ENCODE measurements at regions not wholly inside any gene's neighbourhood (a gene's known extent, or its start where the extent isn't known, plus 50 kb on each side); places are given as distances from the start of the nearest gene placed in this dataset.

DNA sequence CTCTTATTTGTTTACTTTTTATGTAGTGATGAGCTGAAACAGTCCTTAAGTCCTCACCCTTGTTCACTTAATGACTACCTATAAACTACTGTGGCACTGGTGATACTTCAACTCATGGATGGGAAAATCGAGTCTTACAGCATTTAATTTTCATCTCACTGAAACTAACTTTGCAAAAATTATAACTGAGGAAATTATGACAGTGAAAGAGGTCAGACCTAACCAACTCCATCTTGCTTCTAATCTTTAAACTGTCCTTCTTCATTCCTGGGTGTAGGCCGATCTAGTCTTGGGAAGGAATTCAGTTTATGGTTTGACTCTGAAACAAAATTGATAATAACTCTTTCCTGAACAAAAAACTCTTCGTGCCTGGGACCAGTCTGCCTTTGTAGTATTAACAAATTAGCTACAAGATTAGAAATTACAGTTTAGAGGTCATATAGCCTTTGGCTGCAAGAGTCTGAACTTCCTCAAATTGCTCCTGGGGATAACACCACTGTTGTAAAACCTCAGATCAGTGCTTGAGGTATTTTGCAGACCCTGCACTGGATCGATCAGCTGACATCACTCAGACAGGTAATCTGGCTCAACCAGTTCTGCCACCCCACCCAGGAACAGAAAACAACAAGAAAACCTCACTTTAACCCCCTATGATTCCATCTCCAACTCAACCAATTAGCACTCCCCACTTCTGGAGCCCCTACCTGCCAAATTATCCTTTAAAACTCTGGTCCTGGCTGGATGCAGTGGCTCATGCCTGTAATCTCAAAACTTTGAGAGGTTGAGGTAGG, 995.7 kb upstream of the PRKX start:
- TF ChIP-seq, protein P1, sequence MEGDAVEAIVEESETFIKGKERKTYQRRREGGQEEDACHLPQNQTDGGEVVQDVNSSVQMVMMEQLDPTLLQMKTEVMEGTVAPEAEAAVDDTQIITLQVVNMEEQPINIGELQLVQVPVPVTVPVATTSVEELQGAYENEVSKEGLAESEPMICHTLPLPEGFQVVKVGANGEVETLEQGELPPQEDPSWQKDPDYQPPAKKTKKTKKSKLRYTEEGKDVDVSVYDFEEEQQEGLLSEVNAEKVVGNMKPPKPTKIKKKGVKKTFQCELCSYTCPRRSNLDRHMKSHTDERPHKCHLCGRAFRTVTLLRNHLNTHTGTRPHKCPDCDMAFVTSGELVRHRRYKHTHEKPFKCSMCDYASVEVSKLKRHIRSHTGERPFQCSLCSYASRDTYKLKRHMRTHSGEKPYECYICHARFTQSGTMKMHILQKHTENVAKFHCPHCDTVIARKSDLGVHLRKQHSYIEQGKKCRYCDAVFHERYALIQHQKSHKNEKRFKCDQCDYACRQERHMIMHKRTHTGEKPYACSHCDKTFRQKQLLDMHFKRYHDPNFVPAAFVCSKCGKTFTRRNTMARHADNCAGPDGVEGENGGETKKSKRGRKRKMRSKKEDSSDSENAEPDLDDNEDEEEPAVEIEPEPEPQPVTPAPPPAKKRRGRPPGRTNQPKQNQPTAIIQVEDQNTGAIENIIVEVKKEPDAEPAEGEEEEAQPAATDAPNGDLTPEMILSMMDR (IDR thresholded peaks at IDR 0.05) = no peak
- no peak for TF ChIP-seq POLR2A (IDR thresholded peaks at IDR 0.05)
